GM23338 (cell line): ENCODE measurements at regions not wholly inside any gene's neighbourhood (a gene's known extent, or its start where the extent isn't known, plus 50 kb on each side); places are given as distances from the start of the nearest gene placed in this dataset.

Experiments used
- ATAC-seq: fragments of 200-7000 bp; cut with Tn5 transposase; 3 replicates; pipeline ENCODE4 v1.9.1; 2020
- DNase-seq: peaks from one replicate; pipeline ENCODE4 v3.0.0-alpha.2; 2015; ENCODE audit warnings: low spot score
- H2AFZ ChIP-seq: fragments of 200-600 bp; sonication (generic); 2 replicates; pipeline ENCODE4 v1.8.0; 2016; ENCODE audit warnings: antibody characterized with exemption, mild to moderate bottlenecking, moderate library complexity
- H3F3A ChIP-seq: fragments of 200-600 bp; sonication (generic); replicated peaks from 2 replicates; pipeline ENCODE4 v1.8.0; 2017; ENCODE audit warnings: antibody characterized with exemption, mixed run types, low read depth
- H3K27ac ChIP-seq: fragments of 200-600 bp; sonication (generic); 2 replicates; pipeline ENCODE4 v1.6.1; 2016; ENCODE audit warnings: low read depth
- H3K27me3 ChIP-seq: fragments of 200-600 bp; sonication (generic); 2 replicates; pipeline ENCODE4 v1.8.0; 2016; ENCODE audit warnings: mild to moderate bottlenecking, mixed run types, moderate library complexity; ENCODE audit not compliant: insufficient read depth
- H3K36me3 ChIP-seq: fragments of 200-600 bp; sonication (generic); 2 replicates; pipeline ENCODE4 v1.8.0; 2016; ENCODE audit warnings: mild to moderate bottlenecking; ENCODE audit not compliant: insufficient read depth
- H3K4me1 ChIP-seq: fragments of 200-600 bp; sonication (generic); 2 replicates; pipeline ENCODE4 v1.8.0; 2016; ENCODE audit warnings: mild to moderate bottlenecking, moderate library complexity; ENCODE audit not compliant: insufficient read depth
- H3K4me2 ChIP-seq: fragments of 200-600 bp; sonication (generic); 2 replicates; pipeline ENCODE4 v1.7.1; 2017; ENCODE audit warnings: mixed run types
- H3K4me3 ChIP-seq: fragments of 200-600 bp; sonication (generic); 2 replicates; pipeline ENCODE4 v1.6.1; 2016; ENCODE audit warnings: mixed run types
- H3K79me2 ChIP-seq: fragments of 200-600 bp; sonication (generic); replicated peaks from 2 replicates; pipeline ENCODE4 v1.8.0; 2017; ENCODE audit warnings: mild to moderate bottlenecking; ENCODE audit not compliant: insufficient read depth
- H3K9me2 ChIP-seq: fragments of 200-600 bp; sonication (generic); 2 replicates; pipeline ENCODE4 v1.8.0; 2017; ENCODE audit not compliant: insufficient read depth
- H4K20me1 ChIP-seq: fragments of 200-600 bp; sonication (generic); replicated peaks from 2 replicates; pipeline ENCODE4 v1.8.0; 2017; ENCODE audit warnings: mild to moderate bottlenecking; ENCODE audit not compliant: insufficient read depth
- H3K27ac Mint-ChIP-seq: 2 replicates; pipeline ENCODE4 v1.8.0; 2020; ENCODE audit warnings: inconsistent platforms, mild to moderate bottlenecking, moderate library complexity, mixed read lengths
- H3K27me3 Mint-ChIP-seq: 3 replicates; pipeline ENCODE4 v1.8.0; 2022; ENCODE audit warnings: low read depth, mild to moderate bottlenecking, moderate library complexity, mixed read lengths, inconsistent platforms; ENCODE audit not compliant: insufficient read depth, poor library complexity
- H3K36me3 Mint-ChIP-seq: 3 replicates; pipeline ENCODE4 v1.8.0; 2021; ENCODE audit warnings: low read depth, mild to moderate bottlenecking, inconsistent platforms, moderate library complexity, mixed read lengths
- H3K4me1 Mint-ChIP-seq: 3 replicates; pipeline ENCODE4 v1.8.0; 2020; ENCODE audit warnings: mild to moderate bottlenecking, inconsistent platforms, mixed read lengths
- H3K4me3 Mint-ChIP-seq: 3 replicates; pipeline ENCODE4 v1.8.0; 2021; ENCODE audit warnings: moderate library complexity, mild to moderate bottlenecking, inconsistent platforms, mixed read lengths
- H3K9me3 Mint-ChIP-seq: 3 replicates; pipeline ENCODE4 v1.8.0; 2020; ENCODE audit warnings: moderate library complexity, mild to moderate bottlenecking, inconsistent platforms, mixed read lengths
- CREB1 ChIP-seq: fragments of 250-450 bp; sonication (Bioruptor Pico); IDR thresholded peaks from 2 replicates; pipeline ENCODE4 v1.5.0; 2020; ENCODE audit warnings: low read depth, mild to moderate bottlenecking, moderate library complexity
- CTCF ChIP-seq, 2 experiments: fragments of 200-600 bp in 1 of 2; sonication (generic) in 1 of 2; conservative IDR thresholded peaks; 2 replicates each; pipeline versions ENCODE4 v1.5.1 to v1.6.1; 2016 to 2017; ENCODE audit warnings: antibody characterized with exemption in 2 of 2, low read depth in 2 of 2, mild to moderate bottlenecking in 2 of 2, moderate library complexity in 1 of 2
- ETS1 ChIP-seq: IDR thresholded peaks from 2 replicates; pipeline ENCODE4 v1.6.1; 2016; ENCODE audit warnings: antibody characterized with exemption
- EZH2 ChIP-seq: fragments of 200-600 bp; sonication (generic); IDR thresholded peaks from one replicate; pipeline ENCODE4 v1.8.0; 2017; ENCODE audit warnings: antibody characterized with exemption, mild to moderate bottlenecking, low read depth; ENCODE audit not compliant: unreplicated experiment
- EZH2phosphoT487 ChIP-seq: fragments of 200-600 bp; sonication (generic); IDR thresholded peaks from one replicate; pipeline ENCODE4 v1.8.1; 2018; ENCODE audit warnings: antibody characterized with exemption; ENCODE audit not compliant: unreplicated experiment
- JUNB ChIP-seq: IDR thresholded peaks from one replicate; pipeline ENCODE4 v1.6.1; 2016; ENCODE audit warnings: antibody characterized with exemption; ENCODE audit not compliant: unreplicated experiment
- NANOG ChIP-seq: IDR thresholded peaks from 2 replicates; pipeline ENCODE4 v1.6.1; 2016; ENCODE audit warnings: antibody characterized with exemption, borderline replicate concordance
- POLR2AphosphoS5 ChIP-seq: IDR thresholded peaks from 2 replicates; pipeline ENCODE4 v1.6.1; 2016; ENCODE audit warnings: antibody characterized with exemption, low read depth
- REST ChIP-seq: IDR thresholded peaks from one replicate; pipeline ENCODE4 v1.6.1; 2018; ENCODE audit warnings: antibody characterized with exemption; ENCODE audit not compliant: unreplicated experiment
- STAT1 ChIP-seq: IDR thresholded peaks from one replicate; pipeline ENCODE4 v1.6.1; 2016; ENCODE audit warnings: antibody characterized with exemption; ENCODE audit not compliant: unreplicated experiment
- ZNF114 ChIP-seq: fragments of 250-450 bp; sonication (Bioruptor Pico); IDR thresholded peaks from 2 replicates; pipeline ENCODE4 v1.5.0; 2020; ENCODE audit warnings: mild to moderate bottlenecking, moderate library complexity
- ZNF331 ChIP-seq: fragments of 250-450 bp; sonication (Bioruptor Pico); IDR thresholded peaks from 2 replicates; pipeline ENCODE4 v1.5.0; 2020; ENCODE audit warnings: low read depth, mild to moderate bottlenecking, moderate library complexity
- ZNF462 ChIP-seq: fragments of 250-450 bp; sonication (Bioruptor Pico); IDR thresholded peaks from 2 replicates; pipeline ENCODE4 v1.5.0; 2020; ENCODE audit warnings: mild to moderate bottlenecking, moderate library complexity

GRCh38 chr3:110755345-110755744 is 316.3 kb upstream of the NECTIN3 start:
- DNase-seq (peak; percentile 23), ATAC-seq (peak; percentile 74)
- H3K79me2 ChIP-seq: no peaks in the 10 kb centered on the region
- H3K4me3 ChIP-seq: no peak overlapping the region
- H3K4me1 Mint-ChIP-seq: peaks cover 41% of the 10 kb centered on the region
- H3K36me3 ChIP-seq: no peaks in the 10 kb centered on the region
- no peaks in the 10 kb centered on the region for H3F3A ChIP-seq
- H3K9me2 ChIP-seq: peaks cover 8% of the 10 kb centered on the region
- H3K4me2 ChIP-seq: peak overlapping the region; percentile 46
- H3K27ac Mint-ChIP-seq: peak overlapping the region; percentile 78; the same call in 1 of the 2 replicates
- H3K36me3 Mint-ChIP-seq: peaks cover 10% of the 10 kb centered on the region; the same call in 2 of the 3 replicates
- H3K9me3 Mint-ChIP-seq: peaks cover 3% of the 10 kb centered on the region
- H3K27me3 ChIP-seq: no peaks in the 10 kb centered on the region
- no peaks in the 10 kb centered on the region for H4K20me1 ChIP-seq
- H2AFZ ChIP-seq: peak overlapping the region; percentile 43; the same call in 1 of the 2 replicates
- H3K27ac ChIP-seq: peak overlapping the region; percentile 61
- peaks cover 29% of the 10 kb centered on the region for H3K4me1 ChIP-seq
- H3K27me3 Mint-ChIP-seq: peaks cover 4% of the 10 kb centered on the region
- TF ChIP-seq CREB1 (CRISPR knock-in tag) (no peak), ETS1 (no peak), EZH2 (no peak), STAT1 (no peak), NANOG (no peak), CTCF (conservative IDR thresholded peaks at IDR 0.05; ENCODE audit: low read depth in 2 of 2) (no peak), ZNF462 (CRISPR knock-in tag) (no peak), JUNB (no peak), ZNF114 (CRISPR knock-in tag) (no peak), REST (no peak), ZNF331 (no peak), EZH2phosphoT487 (no peak), POLR2AphosphoS5 (no peak)
- no peak overlapping the region for H3K4me3 Mint-ChIP-seq
